H1 (cell line): ENCODE measurements at regions not wholly inside any gene's neighbourhood (a gene's known extent, or its start where the extent isn't known, plus 50 kb on each side); places are given as distances from the start of the nearest gene placed in this dataset.

Experiments
- CHD7 ChIP-seq: fragments of 300-600 bp; sonication (generic); IDR thresholded peaks from 2 replicates; pipeline ENCODE4 v1.7.1; 2012; ENCODE audit warnings: low read length, moderate library complexity, mild to moderate bottlenecking, inconsistent platforms; ENCODE audit not compliant: insufficient replicate concordance
- RAD21 ChIP-seq, 2 experiments: IDR thresholded peaks in 1 of 2; conservative IDR thresholded peaks in 1 of 2; 2 replicates each; pipeline ENCODE4 v1.6.1; 2011; ENCODE audit warnings: low read depth in 2 of 2, low read length in 2 of 2, improper control_type of control experiment in 1 of 2, inconsistent platforms in 1 of 2, mild to moderate bottlenecking in 1 of 2, moderate library complexity in 1 of 2
- RFX5 ChIP-seq: IDR thresholded peaks from 2 replicates; pipeline ENCODE4 v1.6.1; 2011; ENCODE audit warnings: low read depth, low read length, improper control_type of control experiment, borderline replicate concordance

- TF ChIP-seq CHD7 (no peak), RAD21 (IDR thresholded peaks at IDR 0.05 in 1 of 2, conservative IDR thresholded peaks at IDR 0.05 in 1 of 2; ENCODE audit: low read depth in 2 of 2, low read length in 2 of 2) (no peak), RFX5 (no peak)
Measured at GRCh38 chr1:30123036-30123435, 600.3 kb downstream of the MATN1 start (continued).
